Ramos (cell line): ENCODE measurements at regions not wholly inside any gene's neighbourhood (a gene's known extent, or its start where the extent isn't known, plus 50 kb on each side); places are given as distances from the start of the nearest gene placed in this dataset.
"Not testable (repeated sequence)": the region's sequence is repeated elsewhere in the genome, so short reads cannot be mapped to it uniquely, and the experiment has no call there.

Experiments used
- in situ Hi-C: fragments of 300-500 bp; cut with MboI; formaldehyde crosslinking; loops from one replicate; pipeline ENCODE4 v1.14.3; 2022; ENCODE audit warnings: low sequenced_read_pairs; ENCODE audit not compliant: unreplicated experiment

DNA sequence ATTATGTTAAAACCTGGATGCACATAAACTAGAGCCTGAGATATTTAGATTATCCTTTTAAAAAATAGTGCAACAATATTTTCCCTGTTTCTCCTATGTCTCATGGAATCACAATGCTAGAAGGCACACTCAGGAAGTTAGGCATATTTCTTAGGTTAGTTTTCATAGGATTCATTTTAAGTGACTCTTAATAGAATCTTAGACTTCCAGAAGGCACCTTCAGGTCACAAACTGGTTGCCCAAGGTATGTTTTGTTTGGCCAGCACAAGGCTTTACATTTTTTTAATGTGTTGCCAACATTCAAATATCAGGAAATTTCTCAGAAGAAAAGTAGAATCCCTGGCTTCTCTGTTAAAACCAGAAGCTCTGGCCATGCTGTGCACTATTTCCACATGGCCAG lies 129.3 kb downstream of the LNPK start:
- in situ Hi-C loops, result no loop called here

DNA sequence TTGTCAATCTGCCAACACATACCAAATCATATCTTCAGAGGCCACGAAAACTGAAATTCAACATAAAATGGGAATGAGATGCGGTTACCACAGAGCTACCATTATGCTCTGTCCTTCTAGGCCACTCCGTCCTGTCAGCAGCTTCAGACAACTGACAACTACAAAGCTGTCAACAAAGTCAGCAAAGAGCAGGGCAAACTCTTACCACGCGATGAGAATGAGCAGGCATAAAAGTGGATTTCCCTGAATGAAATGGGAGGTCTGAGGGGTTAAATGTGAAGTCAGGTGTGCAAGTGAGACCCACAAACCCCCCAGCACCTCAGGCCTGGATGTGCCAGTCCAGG lies 130.1 kb downstream of the LNPK start:
- in situ Hi-C loops, result no loop called here

DNA sequence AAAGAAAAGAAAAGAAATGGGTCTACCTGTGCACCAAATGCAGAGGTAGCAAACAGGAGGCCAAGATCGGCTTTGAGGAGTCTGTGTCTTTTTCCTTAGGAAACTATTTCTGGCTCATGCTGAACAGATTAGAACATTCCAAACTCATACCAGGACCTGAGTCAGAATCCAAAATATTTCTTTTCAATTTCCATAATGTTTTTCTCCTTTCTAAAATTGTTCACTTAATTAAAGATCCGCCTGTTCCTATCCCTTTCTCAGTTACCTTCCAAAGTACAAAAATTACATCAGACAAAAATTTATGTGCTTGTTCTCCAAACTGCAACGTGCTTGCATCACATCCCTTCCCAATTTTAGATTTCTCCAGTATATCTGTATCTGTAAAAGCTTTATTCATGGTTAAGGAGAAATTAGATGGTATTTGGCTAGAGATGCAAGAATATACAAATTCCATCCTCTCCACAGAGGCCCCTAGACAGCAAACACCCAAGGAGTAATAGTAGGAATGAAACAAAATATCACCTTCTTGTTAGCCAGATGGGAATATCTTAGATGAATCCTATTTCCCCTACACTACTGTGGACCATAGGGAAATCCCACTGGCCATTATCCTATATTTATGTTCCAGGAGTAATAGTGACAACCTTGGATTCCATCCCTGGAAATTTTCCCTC lies 130.6 kb downstream of the LNPK start:
- in situ Hi-C loops, result no loop called here

DNA sequence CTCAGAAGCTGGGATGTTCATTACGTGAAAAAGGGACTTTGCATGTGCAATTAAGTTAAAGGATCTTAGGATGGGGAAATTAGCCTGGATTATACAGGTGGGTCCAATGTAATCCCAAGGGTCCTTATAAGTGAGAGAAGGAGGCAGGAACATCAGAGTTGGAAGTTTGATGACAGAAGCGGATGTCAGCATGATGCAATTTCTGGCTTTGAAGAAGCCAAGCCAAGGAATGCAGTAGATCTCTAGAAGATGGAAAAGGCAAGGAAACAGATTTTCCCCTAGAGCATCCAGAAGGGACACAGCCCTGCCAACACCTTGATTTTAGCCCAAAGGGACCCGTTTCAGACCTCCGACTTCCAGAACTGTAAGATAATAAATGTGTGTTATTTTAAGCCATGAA lies 136.4 kb downstream of the LNPK start:
- in situ Hi-C loops, result no loop called here

DNA sequence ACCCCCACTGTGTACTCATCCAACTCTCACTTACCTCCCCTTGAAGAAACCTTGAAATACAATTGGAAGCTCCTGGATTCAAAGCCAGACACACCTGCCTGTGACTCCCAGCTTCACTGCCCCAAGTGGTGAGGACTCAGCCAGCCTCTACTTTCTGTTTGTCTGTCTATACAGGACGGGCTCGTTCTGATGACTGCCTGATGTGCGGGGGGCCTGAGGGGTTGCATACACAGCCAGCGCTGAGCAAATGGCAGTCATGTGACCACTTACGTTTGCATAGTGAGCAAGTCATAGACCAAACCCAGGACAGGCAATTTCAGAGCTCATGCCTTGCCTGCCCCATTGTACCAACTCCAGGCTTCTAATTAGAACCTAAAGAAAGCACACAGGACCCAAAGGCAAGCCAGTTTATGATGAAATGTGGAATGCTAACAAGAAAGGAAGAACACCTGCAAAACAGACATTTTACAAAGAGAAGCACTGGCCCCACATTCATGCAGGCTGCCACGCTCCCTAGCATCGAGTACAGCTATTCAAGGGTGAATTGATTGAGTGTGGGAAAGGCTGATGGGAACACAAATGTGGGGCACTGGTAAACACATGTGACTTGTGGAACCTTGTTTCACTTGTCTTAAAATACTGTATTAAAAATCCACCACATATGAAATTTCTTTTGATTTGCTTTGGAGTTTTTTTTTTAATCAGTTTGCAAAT lies 137.8 kb downstream of the LNPK start:
- in situ Hi-C loops, result no loop called here

DNA sequence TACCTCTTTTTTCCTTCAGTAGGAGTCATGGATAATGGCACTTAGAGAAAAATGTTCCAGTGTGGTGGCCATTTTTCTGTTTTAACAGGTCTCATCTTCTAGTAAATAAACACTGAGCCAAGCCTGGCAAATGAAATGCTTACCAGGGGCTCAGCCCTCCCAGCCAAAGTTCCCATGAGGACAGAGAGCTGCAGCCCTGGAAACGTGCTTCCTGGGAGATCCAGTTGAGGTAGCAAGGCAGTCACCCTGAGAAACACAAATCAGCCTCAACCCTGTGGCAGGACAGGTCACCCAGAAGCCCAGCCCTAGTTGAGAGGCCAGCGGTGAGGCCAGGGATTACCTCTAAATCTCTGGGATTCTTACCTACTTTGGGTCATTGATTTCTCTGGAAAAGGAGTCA lies 140.1 kb downstream of the LNPK start:
- in situ Hi-C loops, result no loop called here

DNA sequence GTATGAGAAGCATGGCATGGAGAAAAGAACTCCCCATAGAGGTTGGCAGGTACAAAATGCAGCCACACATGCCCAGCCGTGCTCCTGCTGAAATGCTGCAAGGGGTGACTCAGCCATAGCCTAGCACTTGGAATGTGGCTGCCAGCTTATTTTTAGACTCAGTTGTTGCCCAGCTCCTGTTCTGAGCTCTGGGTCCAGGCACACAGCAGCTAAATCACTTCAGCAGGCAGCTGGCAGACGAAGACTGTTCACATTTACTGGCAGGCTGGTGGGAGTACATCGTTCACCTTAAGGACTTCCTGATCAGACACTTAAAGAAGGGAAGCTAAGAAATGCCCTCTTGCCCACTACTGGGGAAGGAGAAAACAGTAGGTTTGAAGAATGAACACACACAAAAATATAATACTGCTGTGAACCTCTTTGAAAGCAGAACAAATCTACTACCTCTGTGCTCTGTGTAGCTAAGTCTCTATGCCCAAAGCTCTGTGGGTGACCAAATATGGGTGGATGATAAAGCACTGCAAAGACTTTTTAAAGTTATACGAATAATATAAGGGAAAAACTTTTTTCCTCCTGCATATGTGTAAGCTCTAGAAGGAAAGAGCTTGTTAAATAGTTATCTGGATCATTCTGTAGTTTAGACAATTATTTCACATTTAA lies 146.1 kb downstream of the LNPK start:
- in situ Hi-C loops, result no loop called here

DNA sequence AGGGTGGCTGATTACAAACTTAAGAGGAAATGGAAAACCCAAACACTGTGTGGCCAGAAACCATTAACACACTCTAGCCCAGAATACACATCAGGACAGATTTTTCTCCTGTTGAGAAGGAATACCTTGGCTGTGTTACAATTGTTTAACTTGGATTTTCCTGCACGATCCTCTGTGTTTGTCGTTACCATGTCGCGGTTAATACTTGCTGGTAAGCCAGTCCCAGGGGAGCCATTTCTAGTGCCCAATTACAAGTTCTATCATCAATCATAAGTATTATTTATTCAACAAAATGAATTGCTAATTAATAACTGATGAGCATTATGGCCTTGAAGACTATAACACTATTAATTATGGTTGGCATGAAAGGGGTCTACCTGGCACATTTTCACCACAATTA lies 146.8 kb downstream of the LNPK start:
- in situ Hi-C loops, result no loop called here

DNA sequence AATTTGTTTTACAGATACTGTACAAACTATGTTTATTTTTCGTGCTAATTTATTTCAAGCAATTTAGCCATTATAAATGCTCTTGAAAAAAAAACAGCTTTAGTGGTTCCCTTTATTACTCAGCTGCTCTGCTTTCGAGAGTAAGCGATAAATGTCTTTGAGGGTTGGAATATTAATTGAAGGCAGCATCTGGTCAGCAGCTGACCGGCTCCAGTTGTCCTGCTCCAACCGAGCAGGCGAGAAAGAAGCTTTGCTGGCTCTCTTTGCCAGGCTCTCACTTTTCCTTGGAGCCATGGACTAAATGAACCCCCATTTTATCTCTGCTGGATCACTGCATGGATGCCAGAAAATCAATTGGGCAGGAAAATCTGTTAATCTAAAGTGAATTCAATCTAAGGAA lies 147.4 kb downstream of the LNPK start:
- in situ Hi-C loops, result no loop called here

DNA sequence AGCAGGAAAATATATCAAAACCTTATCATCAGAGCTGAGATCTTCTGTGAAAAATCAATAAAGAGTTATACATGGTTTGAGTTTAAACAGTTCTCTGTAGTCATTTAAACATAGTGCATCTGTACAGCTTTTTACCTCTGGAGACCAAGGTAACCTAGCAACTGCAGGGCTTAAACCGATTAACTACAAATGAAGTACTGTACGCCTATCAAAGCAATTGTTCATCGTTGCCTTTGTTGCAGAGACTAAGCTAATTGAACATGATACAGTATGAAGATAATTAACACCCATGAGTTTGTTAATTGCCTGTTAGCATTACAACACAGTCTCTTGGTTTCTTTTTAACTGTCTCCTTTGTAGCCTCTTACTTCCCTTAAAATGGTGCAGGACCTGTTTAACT lies 147.9 kb downstream of the LNPK start:
- in situ Hi-C loops, result no loop called here

DNA sequence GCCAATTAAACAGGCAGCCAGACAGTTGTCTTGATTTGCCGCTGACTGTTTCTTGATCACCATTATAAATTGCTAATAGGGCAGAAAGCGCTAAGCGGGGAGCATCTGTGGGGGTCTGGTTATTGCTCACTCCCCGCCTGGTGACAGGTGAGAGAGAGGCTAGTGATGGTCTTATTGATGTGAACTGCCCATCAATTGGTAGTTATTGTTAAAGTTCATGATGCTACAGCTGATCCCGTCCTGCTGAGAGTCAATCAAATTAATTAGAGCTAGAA lies 148.5 kb downstream of the LNPK start:
- in situ Hi-C loops, result no loop called here

DNA sequence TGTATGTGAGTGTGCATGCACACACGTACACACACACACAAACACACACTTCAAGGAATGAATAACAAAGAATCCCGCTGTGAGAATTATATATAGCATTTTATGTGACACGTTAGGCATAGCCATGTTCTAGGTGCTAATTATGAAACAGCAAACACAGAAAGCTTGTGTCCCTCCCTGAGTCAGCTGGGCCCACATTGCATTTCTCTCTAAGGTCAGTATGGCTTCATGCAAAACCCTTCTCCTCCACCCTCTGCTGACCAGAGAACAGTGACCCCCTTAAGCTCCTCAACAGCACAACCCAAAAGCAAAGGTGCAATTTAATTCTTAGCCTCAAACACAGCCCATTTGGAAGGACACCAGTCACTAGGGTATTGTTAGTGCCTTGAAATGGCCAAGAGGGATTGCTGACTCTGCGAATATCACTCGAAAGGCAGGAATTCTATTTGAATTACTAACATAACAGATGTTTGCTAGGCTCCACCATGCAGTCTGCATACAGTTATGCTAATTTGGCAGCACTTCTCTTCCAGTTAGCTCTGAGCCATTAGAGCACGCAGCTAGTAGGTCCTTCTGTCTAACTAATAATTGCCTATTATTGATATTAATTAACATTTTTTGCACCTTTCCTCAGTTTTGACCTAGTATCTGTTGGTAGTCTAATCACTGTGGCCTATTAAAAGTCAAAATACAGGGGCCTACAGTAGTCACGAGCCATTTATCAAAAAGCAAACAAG lies 149.0 kb downstream of the LNPK start:
- in situ Hi-C loops, result no loop called here

DNA sequence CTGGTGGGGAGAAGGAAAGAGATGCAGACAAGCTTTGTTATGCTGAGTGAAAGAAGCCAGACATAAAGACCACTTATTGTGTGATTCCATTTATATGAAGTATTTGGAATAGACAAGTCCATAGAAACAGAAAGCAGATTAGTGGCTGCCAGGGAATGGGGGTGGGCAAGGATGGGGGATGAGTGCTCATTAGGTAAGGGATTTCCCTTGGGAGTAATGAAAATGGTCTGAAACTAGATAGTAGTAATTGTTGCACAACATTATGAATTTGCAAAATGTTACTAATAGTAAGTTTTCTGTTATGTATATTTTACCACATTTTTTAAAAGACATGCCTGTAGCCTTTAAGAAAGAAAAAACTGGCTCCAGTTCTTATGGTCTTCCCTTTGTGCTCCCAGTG lies 154.9 kb downstream of the LNPK start:
- in situ Hi-C loops, result no loop called here

DNA sequence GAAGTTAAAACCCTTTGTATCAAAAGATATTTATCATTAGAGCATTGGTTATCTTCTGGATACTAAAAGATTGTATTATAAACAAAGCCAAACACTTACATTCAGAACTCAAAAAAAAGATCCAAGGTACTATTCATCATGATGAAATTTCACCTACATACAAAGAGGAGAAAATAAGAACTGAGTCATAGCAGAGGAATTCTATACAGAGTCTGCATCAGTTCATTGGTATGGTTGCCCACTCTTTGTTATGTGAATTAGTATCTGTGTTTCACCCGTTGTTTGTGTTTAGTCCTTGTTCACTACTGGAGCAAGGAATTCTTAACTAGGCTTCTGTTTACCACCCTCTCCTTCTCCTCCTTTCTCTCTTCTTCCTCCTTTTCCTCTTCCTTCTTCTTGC lies 157.9 kb downstream of the LNPK start:
- in situ Hi-C loops, result no loop called here

DNA sequence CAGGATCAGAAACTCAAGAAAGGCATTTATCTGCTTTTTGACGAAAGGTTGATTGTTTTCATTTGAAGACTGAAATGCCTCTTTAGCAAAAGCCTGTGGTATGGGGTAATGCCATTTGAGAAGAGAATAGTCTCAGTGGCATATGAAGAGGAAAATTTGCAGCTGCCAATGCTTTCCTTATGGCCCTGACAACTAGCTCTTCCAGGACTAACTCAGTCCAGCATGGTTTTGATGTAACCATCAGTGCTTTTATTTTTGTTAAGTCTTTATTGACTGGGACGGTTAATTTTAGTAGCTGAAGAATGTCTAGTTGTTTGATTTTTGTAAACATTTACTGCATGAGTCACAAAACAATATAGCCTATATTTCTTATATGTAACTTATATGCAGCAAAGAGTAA lies 158.4 kb downstream of the LNPK start:
- in situ Hi-C loops, result no loop called here

DNA sequence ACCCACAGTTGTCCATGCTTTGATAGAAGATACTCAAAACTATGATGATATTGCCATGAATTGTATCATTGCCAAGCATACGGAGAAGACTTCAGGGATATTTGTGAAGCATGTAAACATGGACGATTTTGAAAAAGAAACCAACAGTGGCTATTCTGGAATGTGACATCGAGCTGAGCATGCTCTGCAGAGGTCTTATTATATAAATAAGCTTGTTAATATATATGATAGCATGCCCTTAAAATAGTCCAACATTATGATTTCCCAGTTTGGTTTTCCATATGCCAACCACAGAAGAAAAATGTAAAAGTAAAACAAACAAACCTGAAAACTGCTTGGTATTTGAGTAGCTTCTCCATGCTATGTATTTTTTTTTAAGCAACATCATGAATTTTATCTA lies 159.1 kb downstream of the LNPK start:
- in situ Hi-C loops, result no loop called here

DNA sequence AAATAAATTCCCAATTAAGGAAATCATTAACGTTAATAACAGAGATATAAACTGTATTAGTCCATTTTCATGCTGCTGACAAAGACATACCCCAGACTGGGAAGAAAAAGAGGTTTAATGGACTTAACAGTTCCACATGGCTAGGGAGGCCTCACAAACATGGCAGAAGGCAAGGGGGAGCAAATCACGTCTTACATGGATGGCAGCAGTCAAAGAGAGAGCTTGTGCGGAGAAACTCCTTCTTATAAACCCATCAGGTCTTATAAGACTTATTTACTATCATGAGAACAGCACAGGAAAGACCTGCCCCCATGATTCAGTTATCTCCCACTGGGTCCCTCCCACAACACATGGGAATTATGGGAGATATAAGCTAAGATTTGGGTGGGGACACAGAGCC lies 161.3 kb downstream of the LNPK start:
- in situ Hi-C loops, result not testable (repeated sequence)

DNA sequence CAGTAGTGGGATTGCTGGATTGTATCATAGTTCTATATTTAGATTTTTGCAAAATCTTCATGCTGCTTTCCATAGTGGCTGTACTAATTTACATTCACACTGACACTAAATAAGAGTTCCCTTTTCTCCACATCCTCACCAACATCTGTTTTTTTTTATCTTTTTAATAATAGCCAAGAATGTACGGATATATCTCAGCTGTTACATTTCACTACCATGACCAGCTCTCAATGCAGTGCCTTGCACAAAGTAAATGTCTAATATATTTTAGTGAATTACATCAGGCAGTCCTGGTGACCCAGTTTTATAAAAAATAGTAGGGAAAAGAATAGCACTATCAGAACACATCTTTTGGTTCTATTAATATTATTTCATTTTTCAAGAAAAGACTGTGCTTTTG lies 161.8 kb downstream of the LNPK start:
- in situ Hi-C loops, result no loop called here

DNA sequence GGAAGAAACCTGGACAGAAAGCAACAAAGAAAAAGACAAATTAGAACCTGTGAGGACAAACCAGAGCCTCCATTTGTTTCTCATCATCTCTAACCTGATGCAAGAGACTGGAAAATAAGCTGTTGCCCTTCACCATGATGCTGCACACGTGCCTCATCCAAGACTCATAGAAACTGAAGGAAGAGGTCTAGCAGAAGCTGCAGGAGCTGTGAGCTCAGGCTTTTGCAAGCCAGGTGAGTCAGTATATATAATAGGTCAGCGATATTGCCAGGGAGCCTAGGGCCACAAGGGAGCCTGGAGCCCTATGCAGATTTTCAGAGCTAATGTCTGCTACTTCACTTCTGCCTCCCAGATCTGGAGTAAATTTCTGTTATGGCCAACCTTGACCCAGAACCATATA lies 163.1 kb downstream of the LNPK start:
- in situ Hi-C loops, result no loop called here

DNA sequence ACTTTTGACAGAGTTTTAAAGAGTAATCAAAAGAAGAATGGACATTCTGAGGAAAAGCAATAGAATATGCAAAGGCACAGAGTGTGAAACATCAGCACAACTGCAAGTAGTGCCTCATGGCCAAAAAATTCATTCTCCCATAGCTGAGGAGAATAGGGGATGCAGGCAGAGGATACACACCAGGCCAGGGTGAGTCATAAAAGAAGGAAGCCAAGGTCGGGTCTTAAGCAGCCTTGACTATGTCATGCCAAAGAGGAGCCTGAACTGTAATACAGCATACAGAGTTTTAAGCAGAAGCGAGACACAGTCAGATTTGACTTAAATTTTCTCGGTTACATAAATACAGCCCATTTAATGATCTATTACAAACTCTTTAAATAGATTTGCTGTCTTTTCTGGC lies 165.0 kb downstream of the LNPK start:
- in situ Hi-C loops, result no loop called here

DNA sequence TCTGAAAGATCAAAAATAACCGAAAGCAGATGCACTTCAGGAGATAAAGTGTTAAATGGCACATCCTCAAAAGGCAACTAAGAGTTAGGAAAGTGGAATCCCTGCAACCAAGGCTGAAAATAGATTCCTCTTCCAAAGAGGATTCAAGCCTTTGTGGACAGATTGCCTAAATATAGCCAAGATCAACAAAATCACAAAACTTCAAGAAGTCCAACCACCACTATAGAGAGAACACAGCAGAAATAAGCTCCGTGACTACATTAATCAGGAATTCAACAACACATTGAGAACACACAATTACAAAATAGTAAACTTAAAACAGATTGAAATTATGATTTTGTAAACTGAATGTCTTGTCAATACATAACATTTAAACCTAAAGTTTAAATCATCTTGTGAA lies 165.7 kb downstream of the LNPK start:
- in situ Hi-C loops, result no loop called here
